ENCODE measurements at regions not wholly inside any gene's neighbourhood (a gene's known extent, or its start where the extent isn't known, plus 50 kb on each side); places are given as distances from the start of the nearest gene placed in this dataset.

GRCh38 chr3:34011171-34012101, 213.0 kb downstream of the PDCD6IP start:
- DNase-seq (ENCODE audit: low spot score) = no peak

DNA sequence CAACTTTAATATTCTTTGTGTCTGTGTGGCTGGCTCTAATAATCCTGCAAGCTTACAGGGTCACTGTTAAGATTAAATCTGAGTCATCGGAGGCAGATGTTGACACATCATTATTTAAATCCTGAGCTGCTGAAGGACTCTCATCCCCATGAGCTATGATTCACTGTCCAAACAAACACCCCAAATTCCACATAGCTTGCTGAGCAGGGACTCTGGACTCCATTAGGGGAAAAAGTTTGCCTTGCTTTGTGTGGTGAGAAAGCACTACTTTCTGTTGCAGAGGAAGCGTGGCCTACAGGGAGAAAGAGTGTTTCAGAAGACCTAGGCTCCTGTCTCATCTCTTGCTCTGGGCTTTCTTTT, 213.7 kb downstream of the PDCD6IP start:
- no peak for DNase-seq (ENCODE audit: low spot score)

DNA sequence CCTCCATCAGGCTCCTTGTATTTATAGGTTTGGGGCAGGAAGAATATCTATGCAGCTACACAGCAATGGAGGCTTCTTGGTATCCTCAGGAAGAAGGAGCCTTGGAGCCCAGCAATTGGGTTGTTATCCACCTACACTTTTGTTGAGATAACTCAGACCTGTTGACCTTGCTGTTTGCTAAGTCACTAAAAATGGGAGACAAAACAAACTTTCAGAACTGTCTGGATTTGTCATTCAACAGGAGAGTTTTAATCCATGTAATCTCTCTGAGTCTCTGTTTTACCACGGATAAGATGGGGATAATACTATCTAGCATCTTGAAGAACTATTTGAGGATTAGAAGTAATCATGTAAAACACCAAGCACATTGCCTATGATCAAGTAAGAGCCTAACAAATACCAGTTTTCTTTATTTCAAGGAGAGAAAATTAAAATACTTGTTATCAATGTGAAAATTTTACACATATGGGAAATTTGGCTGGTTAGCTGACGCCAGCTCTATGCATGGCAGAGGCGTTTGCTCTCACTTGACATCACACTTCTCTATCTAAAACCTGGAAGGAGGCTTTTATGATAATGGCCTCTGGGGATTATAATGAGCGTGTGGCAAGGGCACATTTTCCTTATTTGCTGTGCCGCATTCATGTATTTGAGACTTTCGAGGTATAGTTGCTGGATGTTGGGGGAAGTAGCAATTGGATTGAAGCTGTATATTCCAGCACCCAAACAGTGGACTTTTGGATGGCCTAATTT, 215.6 kb downstream of the PDCD6IP start:
- DNase-seq (ENCODE audit: low spot score) = no peak

GRCh38 chr3:34015204-34016142, 217.0 kb downstream of the PDCD6IP start:
- DNase-seq (ENCODE audit: low spot score) = no peak

DNA sequence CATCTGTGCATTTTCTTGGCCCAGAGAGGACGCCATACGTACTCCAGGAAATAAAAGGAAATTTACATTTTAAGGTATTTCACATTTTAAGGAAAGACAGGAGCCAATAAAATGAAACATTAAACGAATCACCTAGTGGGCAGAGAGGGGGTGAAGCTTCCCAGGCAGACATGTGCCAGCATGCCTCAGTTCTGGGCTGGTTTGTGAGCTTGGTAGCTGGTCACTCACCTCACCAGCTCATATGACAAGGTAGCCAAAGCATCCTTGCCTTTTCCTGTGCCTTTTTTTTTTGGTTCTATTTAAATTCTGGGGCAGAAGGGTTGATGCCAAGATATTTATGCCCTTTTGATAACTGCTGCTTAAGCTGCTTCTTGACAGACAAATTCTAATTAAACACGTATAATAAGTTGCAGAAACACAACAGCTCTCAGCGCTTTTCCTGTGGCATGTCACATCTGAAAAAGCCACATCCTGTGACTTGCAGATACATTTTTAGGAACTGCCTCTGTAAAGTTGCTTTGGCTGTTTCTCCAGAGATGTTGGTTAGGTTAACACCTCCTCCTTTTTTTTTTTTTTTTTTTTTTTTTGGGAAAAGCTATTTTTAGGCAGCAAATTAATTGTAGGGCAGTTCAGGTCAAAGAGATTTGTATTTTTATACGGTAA, 218.6 kb downstream of the PDCD6IP start:
- DNase-seq (ENCODE audit: low spot score) = no peak

DNA sequence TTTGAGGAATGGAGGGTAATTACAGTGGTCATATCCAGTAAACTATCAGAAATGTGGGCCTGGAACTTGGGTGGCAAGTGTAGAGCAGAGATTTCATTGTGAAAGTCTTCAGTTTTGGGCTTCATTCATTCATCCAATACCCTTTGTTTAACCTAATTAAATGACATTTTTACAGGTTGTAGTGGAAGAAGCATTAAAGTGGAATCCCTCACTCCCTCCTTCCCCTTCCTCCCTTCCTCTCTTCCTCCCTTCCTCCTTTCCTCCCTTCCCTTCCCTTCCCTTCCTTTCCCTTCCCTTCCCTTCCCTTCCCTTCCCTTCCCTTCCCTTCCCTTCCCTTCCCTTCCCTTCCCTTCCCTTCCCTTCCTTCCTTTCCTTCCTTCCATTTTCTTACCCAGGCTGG, 219.3 kb downstream of the PDCD6IP start:
- no peak for DNase-seq (ENCODE audit: low spot score)

- no peak for DNase-seq (ENCODE audit: low spot score)
Observed at GRCh38 chr3:34019158-34019557, 220.7 kb downstream of the PDCD6IP start.

DNA sequence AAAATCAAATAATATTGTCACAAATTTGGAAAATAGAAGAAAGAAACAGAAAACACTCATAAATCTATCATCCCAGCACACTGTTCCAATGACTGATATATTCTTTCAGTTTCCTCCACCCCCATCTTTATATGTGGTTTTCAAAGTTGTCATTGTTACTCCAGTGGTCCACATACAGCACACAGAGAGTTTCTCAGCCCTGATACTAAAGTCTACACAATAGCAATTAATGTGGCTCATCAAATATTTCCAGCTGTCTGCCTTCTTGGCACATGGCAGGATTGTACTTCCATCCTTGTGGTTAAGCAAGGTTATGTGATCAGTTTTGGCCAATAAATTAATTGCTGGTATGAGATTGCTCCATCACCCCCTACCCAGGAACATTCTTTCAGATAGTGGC, 221.7 kb downstream of the PDCD6IP start:
- DNase-seq (ENCODE audit: low spot score) = no peak

- DNase-seq (ENCODE audit: low spot score) = no peak
Observed at GRCh38 chr3:34020726-34021680, 222.6 kb downstream of the PDCD6IP start.

GRCh38 chr3:34022147-34022546, 223.7 kb downstream of the PDCD6IP start:
- DNase-seq (ENCODE audit: low spot score) = no peak

DNA sequence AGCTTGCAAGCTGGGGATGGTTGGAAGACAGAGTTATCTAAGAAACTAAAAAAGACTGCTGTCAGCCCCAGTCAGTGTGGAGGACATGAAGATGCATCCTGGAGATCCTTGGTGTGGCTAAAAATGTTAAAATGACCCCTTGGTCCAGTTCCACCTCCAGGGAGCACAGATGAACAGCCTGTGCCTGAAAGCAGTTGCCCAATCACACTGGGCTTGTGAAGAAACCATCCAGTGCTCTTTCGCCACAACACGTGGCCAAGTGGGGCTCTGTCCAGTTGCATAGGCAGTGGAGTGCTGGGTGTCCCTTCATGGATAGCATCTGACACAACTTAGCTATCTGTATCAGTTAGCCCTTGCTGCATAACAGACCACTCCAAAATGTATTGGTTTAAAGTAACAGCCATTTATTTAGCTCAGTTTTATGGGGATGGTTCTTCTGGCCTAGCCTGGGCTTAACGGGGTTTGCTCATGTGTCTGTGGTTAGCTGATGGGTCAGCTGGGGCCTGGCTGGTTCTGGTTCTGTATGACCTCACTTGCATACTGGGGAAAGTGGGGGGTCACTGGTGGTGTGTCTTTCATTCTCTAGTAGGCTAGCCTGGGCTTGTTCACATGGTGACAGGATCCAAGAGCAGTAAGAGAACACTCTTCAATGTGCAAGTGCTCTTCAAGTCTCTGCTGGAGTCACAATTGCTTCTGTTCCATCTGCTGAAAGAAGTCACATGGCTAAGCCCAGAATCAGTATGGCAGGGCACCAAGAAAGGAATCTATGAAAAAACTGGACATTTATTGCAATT, 226.2 kb downstream of the PDCD6IP start:
- DNase-seq (ENCODE audit: low spot score) = no peak

- DNase-seq (ENCODE audit: low spot score) = no peak
Observed at GRCh38 chr3:34033839-34034238, 235.4 kb downstream of the PDCD6IP start.

- DNase-seq (ENCODE audit: low spot score) = no peak
Observed at GRCh38 chr3:34034840-34035239, 236.4 kb downstream of the PDCD6IP start.

GRCh38 chr3:34035775-34036174, 237.3 kb downstream of the PDCD6IP start:
- DNase-seq (ENCODE audit: low spot score) = no peak

GRCh38 chr3:34037260-34037659, 238.8 kb downstream of the PDCD6IP start:
- DNase-seq (ENCODE audit: low spot score) = no peak

- no peak for DNase-seq (ENCODE audit: low spot score)
Observed at GRCh38 chr3:34038131-34038530, 239.7 kb downstream of the PDCD6IP start.

GRCh38 chr3:34046154-34046553, 247.7 kb downstream of the PDCD6IP start:
- DNase-seq (ENCODE audit: low spot score) = no peak

GRCh38 chr3:34053626-34054025, 255.2 kb downstream of the PDCD6IP start:
- no peak for DNase-seq (ENCODE audit: low spot score)

DNA sequence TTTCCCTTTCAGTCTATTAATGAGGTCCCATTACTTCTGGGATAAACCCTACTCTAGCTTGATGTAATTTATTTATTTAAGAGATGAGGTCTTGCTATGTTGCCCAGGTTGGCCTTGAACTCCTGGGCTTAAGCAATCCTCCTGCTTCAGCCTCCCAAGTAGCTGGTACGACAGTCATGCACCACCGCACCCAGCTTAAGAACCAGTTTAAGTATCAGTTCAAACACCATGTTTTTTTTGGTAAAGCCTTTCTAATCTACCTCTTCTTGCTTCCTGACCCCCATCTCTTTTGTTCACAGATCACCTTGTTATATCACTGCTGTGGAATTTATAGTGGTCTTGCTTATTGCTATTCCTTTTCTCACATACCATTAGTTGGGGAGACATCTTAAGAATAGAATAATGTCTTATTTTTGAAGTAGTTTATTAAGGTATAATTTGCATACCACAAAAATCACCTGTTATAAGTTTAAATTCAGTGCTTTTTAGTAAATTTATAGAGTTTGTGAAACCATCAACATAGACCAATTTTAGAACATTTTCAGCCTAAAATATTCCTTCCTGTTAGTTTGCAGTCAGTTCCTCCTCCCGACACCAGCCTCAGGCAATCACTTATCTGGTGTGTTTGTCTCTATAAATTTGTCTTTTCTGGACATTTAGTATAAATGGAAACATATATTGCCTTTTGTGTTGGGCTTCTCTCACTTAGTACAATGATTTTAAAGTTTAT, 257.9 kb downstream of the PDCD6IP start:
- no peak for DNase-seq (ENCODE audit: low spot score)

Data from ureter (tissue), 1 donor.